K562 (cell line): ENCODE measurements at regions not wholly inside any gene's neighbourhood (a gene's known extent, or its start where the extent isn't known, plus 50 kb on each side); places are given as distances from the start of the nearest gene placed in this dataset.

ENCODE experiments used
- E2F4 ChIP-seq: sonication (generic); formaldehyde crosslinking; IDR thresholded peaks from 2 replicates; pipeline ENCODE4 v1.8.0; 2022; ENCODE audit warnings: mild to moderate bottlenecking, low read depth, missing genetic modification reagents
- LEF1 ChIP-seq: fragments of 450-650 bp; IDR thresholded peaks from 2 replicates; pipeline ENCODE4 v1.6.1; 2016; ENCODE audit warnings: mild to moderate bottlenecking
- NUFIP1 ChIP-seq: fragments of 450-650 bp; IDR thresholded peaks from 2 replicates; pipeline ENCODE4 v1.6.1; 2018; ENCODE audit not compliant: partially characterized antibody
- POLR3A ChIP-seq: IDR thresholded peaks from 2 replicates; pipeline ENCODE4 v1.6.1; 2011; ENCODE audit warnings: borderline replicate concordance, mild to moderate bottlenecking, moderate library complexity; ENCODE audit not compliant: insufficient read length, insufficient read depth; ENCODE audit errors: extremely low read depth
- RBM25 ChIP-seq: fragments of 200-400 bp; formaldehyde crosslinking; IDR thresholded peaks from 2 replicates; pipeline ENCODE4 v1.6.1; 2018; ENCODE audit warnings: low read length, low read depth, moderate library complexity; ENCODE audit not compliant: severe bottlenecking
- RCOR1 ChIP-seq, 2 experiments: IDR thresholded peaks; 2 replicates each; pipeline ENCODE4 v1.6.1; 2012; ENCODE audit warnings: low read depth in 2 of 2, low read length in 2 of 2, borderline replicate concordance in 1 of 2, improper control_type of control experiment in 1 of 2
- ZC3H11A ChIP-seq: IDR thresholded peaks from 2 replicates; pipeline ENCODE4 v1.6.1; 2012; ENCODE audit warnings: low read depth, low read length, improper control_type of control experiment
- ZFP91 ChIP-seq: sonication (generic); formaldehyde crosslinking; IDR thresholded peaks from 2 replicates; pipeline ENCODE4 v1.8.0; 2022; ENCODE audit warnings: mild to moderate bottlenecking, missing genetic modification reagents
- ZNF140 ChIP-seq: fragments of 250-450 bp; sonication (Bioruptor Pico); IDR thresholded peaks from 2 replicates; pipeline ENCODE4 v1.8.0; 2021; ENCODE audit warnings: moderate library complexity, mild to moderate bottlenecking, inconsistent platforms
- TF ChIP-seq, protein P1 (sequence below): fragments of 250-450 bp; sonication (Bioruptor Pico); IDR thresholded peaks from 2 replicates; pipeline ENCODE4 v1.8.0; 2022; ENCODE audit warnings: moderate library complexity, mild to moderate bottlenecking, inconsistent platforms
- TF ChIP-seq, protein P2 (sequence below), 2 experiments: IDR thresholded peaks; 2 replicates each; pipeline ENCODE4 v1.6.1; 2011; ENCODE audit warnings: borderline replicate concordance in 1 of 2, control low read depth in 1 of 2, low read depth in 1 of 2, low read length in 1 of 2, mild to moderate bottlenecking in 1 of 2, mixed read lengths in 1 of 2, moderate library complexity in 1 of 2; ENCODE audit not compliant: insufficient read depth in 1 of 2, insufficient read length in 1 of 2, poor library complexity in 1 of 2, severe bottlenecking in 1 of 2; ENCODE audit errors: extremely low read depth in 1 of 2
- TF ChIP-seq, protein P3 (sequence below): sonication (generic); formaldehyde crosslinking; IDR thresholded peaks from 2 replicates; pipeline ENCODE4 v1.8.0; 2022; ENCODE audit warnings: missing genetic modification reagents, mild to moderate bottlenecking, borderline replicate concordance

DNA sequence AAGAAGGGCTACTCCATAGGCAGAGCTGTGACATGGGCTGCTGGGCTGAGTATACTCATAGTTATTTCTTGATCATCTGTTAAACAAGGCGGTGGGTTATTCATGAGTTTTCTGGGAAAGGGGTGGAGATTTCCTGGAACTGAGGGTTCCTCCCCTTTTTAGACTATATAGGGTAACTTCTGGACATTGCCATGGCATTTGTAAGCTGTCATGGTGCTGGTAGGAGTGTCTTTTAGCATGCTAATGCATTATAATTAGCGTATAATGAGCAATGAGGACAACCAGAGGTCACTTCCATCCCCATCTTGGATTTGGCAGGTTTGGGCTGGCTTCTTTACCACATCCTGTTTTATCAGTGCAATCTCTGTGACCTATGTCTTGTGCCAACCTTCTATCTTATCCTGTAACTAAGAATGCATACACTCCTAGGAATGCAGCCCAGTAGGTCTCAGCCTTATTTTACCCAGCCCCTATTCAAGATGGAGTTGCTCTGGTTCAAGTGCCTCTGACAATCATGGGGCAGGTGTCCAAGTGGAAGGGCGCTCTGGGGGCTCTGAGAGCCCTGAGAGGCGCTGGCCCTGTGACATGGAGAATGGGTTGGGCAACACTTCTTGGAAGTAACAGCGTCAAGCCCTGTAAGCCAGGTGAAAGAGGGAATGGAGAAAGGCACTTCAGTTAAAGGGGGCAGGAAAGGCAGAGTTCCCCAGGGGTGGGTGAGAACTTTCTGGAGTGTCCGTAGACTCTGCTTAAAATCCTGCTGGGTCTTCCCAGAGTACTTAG, 354.2 kb upstream of the SULF2 start (continued):
- TF ChIP-seq, protein P1, sequence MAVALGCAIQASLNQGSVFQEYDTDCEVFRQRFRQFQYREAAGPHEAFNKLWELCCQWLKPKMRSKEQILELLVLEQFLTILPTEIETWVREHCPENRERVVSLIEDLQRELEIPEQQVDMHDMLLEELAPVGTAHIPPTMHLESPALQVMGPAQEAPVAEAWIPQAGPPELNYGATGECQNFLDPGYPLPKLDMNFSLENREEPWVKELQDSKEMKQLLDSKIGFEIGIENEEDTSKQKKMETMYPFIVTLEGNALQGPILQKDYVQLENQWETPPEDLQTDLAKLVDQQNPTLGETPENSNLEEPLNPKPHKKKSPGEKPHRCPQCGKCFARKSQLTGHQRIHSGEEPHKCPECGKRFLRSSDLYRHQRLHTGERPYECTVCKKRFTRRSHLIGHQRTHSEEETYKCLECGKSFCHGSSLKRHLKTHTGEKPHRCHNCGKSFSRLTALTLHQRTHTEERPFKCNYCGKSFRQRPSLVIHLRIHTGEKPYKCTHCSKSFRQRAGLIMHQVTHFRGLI: peak; percentile 100
- TF ChIP-seq RCOR1 (IDR thresholded peaks at IDR 0.05; ENCODE audit: borderline replicate concordance in 1 of 2, low read depth in 2 of 2, low read length in 2 of 2): no peak; a peak in 1 of 4 replicates
- TF ChIP-seq E2F4: no peak
- no peak for TF ChIP-seq NUFIP1
- no peak for TF ChIP-seq ZFP91 (CRISPR knock-in tag)
- no peak; the same call in 1 of the 2 replicates for TF ChIP-seq LEF1
- no peak for TF ChIP-seq ZC3H11A
- no peak for TF ChIP-seq RBM25
- TF ChIP-seq POLR3A: no peak
- TF ChIP-seq, protein P2, sequence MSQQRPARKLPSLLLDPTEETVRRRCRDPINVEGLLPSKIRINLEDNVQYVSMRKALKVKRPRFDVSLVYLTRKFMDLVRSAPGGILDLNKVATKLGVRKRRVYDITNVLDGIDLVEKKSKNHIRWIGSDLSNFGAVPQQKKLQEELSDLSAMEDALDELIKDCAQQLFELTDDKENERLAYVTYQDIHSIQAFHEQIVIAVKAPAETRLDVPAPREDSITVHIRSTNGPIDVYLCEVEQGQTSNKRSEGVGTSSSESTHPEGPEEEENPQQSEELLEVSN (IDR thresholded peaks at IDR 0.05; ENCODE audit: borderline replicate concordance in 1 of 2, extremely low read depth in 1 of 2, insufficient read depth in 1 of 2, insufficient read length in 1 of 2, low read depth in 1 of 2, low read length in 1 of 2, poor library complexity in 1 of 2, severe bottlenecking in 1 of 2): no peak
- TF ChIP-seq ZNF140 (CRISPR knock-in tag): peak; percentile 75; the same call in 1 of the 2 replicates
- TF ChIP-seq, protein P3, sequence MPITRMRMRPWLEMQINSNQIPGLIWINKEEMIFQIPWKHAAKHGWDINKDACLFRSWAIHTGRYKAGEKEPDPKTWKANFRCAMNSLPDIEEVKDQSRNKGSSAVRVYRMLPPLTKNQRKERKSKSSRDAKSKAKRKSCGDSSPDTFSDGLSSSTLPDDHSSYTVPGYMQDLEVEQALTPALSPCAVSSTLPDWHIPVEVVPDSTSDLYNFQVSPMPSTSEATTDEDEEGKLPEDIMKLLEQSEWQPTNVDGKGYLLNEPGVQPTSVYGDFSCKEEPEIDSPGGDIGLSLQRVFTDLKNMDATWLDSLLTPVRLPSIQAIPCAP: no peak
